Upper lobe of right lung (tissue), 1 donor: ENCODE measurements at regions not wholly inside any gene's neighbourhood (a gene's known extent, or its start where the extent isn't known, plus 50 kb on each side); places are given as distances from the start of the nearest gene placed in this dataset.
"Not testable (repeated sequence)": the region's sequence is repeated elsewhere in the genome, so short reads cannot be mapped to it uniquely, and the experiment has no call there.

Source experiments
- ATAC-seq: fragments of 200-7000 bp; cut with Tn5 transposase; one replicate; pipeline ENCODE4 v1.9.1; 2020; ENCODE audit warnings: mild to moderate bottlenecking, moderate library complexity
- DNase-seq: peaks from one replicate; pipeline ENCODE4 v3.0.0-alpha.2; 2020
- H3K27ac ChIP-seq: fragments of 200-600 bp; one replicate; pipeline ENCODE4 v1.8.0; 2022
- H3K27me3 ChIP-seq: fragments of 200-600 bp; one replicate; pipeline ENCODE4 v1.8.0; 2022; ENCODE audit warnings: mild to moderate bottlenecking
- H3K36me3 ChIP-seq: fragments of 200-600 bp; one replicate; pipeline ENCODE4 v1.8.0; 2022
- H3K4me1 ChIP-seq: fragments of 200-600 bp; one replicate; pipeline ENCODE4 v1.8.0; 2022
- H3K4me3 ChIP-seq: fragments of 200-600 bp; one replicate; pipeline ENCODE4 v1.8.0; 2022; ENCODE audit warnings: mild to moderate bottlenecking
- H3K9me3 ChIP-seq: fragments of 200-600 bp; one replicate; pipeline ENCODE4 v1.8.0; 2022
- intact Hi-C: fragments of 100-400 bp; cut with DNase I; formaldehyde crosslinking; loops from one replicate; pipeline ENCODE4 v1.11.0; 2022
- TF ChIP-seq, protein P1 (sequence below): fragments of 200-600 bp; IDR thresholded peaks from one replicate; pipeline ENCODE4 v1.8.0; 2022; ENCODE audit warnings: antibody characterized with exemption
- donor health status: DM: no; HTN: yes; CAD: no; lungs with severe emphysema.

DNA sequence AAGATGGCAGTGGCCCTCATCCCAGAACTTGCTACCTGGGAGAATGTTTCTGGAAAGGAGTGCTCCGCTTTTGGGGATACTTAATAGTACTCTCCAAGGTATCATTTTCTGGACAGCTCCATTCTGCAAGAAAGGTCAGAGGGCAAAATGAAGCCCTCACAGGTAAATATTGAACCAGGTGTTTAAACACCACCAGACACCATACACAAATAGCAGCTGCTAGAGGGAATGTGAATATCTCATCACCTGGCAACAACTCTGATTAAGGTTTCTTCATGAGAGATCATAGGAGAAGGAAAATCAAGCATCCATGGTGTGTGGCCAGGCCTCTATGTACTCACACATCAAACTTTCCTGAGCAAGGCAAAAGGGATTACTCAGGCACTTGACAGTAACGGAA is 226.1 kb upstream of the FAT3 start:
- intact Hi-C loops, result no loop called here
- Histone ChIP-seq H3K27me3 (no peaks in the 10 kb centered on the region), H3K27ac (no peak overlapping the region), H3K4me3 (no peak overlapping the region), H3K4me1 (no peaks in the 10 kb centered on the region), H3K36me3 (no peaks in the 10 kb centered on the region), H3K9me3 (no peaks in the 10 kb centered on the region)
- no peak for DNase-seq
- ATAC-seq, result no peak
- TF ChIP-seq, protein P1, sequence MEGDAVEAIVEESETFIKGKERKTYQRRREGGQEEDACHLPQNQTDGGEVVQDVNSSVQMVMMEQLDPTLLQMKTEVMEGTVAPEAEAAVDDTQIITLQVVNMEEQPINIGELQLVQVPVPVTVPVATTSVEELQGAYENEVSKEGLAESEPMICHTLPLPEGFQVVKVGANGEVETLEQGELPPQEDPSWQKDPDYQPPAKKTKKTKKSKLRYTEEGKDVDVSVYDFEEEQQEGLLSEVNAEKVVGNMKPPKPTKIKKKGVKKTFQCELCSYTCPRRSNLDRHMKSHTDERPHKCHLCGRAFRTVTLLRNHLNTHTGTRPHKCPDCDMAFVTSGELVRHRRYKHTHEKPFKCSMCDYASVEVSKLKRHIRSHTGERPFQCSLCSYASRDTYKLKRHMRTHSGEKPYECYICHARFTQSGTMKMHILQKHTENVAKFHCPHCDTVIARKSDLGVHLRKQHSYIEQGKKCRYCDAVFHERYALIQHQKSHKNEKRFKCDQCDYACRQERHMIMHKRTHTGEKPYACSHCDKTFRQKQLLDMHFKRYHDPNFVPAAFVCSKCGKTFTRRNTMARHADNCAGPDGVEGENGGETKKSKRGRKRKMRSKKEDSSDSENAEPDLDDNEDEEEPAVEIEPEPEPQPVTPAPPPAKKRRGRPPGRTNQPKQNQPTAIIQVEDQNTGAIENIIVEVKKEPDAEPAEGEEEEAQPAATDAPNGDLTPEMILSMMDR, result no peak

DNA sequence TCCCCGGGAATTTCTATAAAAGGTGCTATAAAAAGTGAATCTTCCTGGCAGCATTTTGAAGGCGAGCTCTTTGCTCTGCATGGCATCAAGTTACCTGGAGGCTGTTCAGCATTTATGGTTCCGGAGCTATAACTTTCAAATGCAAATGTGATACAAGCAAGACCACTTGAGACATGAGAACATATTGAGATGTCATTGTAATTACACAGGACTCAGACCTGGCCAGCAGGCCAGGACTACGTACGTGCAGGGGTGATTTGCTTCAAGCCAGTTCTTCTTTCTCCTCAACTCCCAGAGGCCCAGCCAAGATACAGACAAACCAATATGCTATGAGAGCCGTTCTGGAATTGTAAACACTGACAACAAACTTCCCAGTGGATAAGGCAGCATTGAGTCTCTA is 227.4 kb upstream of the FAT3 start:
- H3K9me3 ChIP-seq, result no peaks in the 10 kb centered on the region
- no peaks in the 10 kb centered on the region for H3K27me3 ChIP-seq
- intact Hi-C loops, result no loop called here
- H3K4me1 ChIP-seq, result no peaks in the 10 kb centered on the region
- no peak for ATAC-seq
- TF ChIP-seq, protein P1, result no peak
- H3K36me3 ChIP-seq, result no peaks in the 10 kb centered on the region
- H3K27ac ChIP-seq, result no peak overlapping the region
- H3K4me3 ChIP-seq, result no peak overlapping the region
- DNase-seq, result no peak

DNA sequence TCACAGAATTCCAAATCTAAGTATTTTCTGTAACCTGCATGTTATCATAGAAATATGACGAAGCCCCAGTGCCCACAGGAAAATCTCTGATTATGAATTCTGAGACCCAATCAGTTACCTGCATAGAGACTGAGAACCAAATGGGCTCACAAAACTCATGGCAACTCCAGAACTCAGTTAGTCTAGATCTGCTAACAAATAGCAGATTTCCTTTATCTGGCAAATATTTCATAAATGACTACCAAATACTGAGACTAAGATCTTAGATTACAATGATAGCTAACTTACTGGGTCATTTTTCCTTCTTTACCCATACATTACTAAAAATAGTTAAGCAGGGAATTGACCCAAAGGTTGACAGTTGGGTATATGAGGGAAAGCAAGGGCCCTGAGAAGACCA is 228.1 kb upstream of the FAT3 start:
- no peaks in the 10 kb centered on the region for H3K36me3 ChIP-seq
- TF ChIP-seq, protein P1, result no peak
- H3K27me3 ChIP-seq, result no peaks in the 10 kb centered on the region
- no peaks in the 10 kb centered on the region for H3K4me1 ChIP-seq
- intact Hi-C loops, result no loop called here
- ATAC-seq (no peak), DNase-seq (no peak)
- no peak overlapping the region for H3K27ac ChIP-seq
- H3K9me3 ChIP-seq, result no peaks in the 10 kb centered on the region
- H3K4me3 ChIP-seq, result no peak overlapping the region

DNA sequence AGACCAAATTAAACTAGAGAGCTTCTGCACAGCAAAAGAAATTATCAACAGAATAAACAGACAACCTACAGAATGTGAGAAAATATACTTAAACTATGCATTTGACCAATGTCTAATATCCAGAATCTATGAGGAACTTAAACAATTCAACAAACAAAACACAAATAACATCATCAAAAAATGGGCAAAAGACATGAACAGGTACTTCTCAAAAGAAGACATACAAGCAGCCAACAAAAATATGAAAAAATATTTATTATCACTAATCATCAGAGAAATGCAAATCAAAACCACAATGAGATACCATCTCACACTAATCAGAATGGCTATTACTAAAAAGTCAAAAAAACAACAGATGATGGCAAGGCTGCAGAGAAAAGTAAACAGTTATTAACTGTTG is 236.2 kb upstream of the FAT3 start:
- H3K27me3 ChIP-seq, intact Hi-C loops, H3K4me1 ChIP-seq, DNase-seq, ATAC-seq, H3K9me3 ChIP-seq, H3K36me3 ChIP-seq, H3K4me3 ChIP-seq, H3K27ac ChIP-seq: not testable (repeated sequence)

DNA sequence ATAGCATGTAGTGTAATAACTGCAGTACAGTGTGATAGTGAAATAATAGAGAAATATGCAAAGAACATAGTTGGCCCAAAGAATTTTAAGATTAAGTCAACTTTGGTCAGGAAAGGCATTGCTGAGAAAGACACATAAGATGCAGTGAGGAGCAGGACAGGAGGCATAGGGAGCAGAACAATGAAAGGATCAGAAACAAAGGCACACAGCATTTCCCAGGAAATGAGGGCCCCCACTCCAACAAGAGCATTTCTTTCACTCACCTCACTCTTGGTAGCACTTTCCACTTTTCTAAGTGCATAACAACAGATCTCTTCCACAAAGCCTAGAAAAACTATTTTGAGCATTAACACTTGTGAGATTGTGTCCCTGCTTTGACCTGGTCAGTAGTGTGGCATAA is 238.4 kb upstream of the FAT3 start:
- no peaks in the 10 kb centered on the region for H3K4me1 ChIP-seq
- no peak for ATAC-seq
- no peaks in the 10 kb centered on the region for H3K36me3 ChIP-seq
- H3K9me3 ChIP-seq, result no peaks in the 10 kb centered on the region
- no peaks in the 10 kb centered on the region for H3K27me3 ChIP-seq
- DNase-seq, result no peak
- no peak overlapping the region for H3K27ac ChIP-seq
- TF ChIP-seq, protein P1, result no peak
- intact Hi-C loops, result no loop called here
- no peak overlapping the region for H3K4me3 ChIP-seq

DNA sequence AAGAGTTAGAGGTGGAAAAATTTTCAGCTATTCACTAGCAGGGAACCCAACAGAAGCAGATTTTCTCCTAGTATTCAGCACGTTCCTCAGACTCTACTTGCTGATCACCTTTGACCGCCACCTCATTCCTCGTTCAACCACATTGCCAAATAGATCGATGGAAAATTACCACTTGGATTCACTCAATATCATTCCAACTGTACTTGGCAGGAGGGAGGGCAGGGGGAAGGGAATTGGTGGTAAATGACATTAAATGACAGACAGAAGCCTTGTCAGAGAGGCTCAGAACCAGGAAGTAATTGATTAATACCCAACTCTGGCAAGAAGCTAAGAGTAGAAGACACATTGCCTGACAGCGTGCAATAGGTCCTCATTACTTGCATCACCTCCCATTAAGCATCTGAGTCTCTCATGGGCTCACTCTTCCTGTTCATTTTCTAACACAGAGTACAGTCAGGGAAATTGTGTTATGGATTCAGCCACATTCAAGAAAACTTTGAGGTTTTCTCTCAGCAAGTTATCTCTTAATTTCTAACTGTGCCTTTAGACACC is 240.5 kb upstream of the FAT3 start:
- ATAC-seq, result no peak
- H3K9me3 ChIP-seq, result no peaks in the 10 kb centered on the region
- H3K4me1 ChIP-seq, result no peaks in the 10 kb centered on the region
- TF ChIP-seq, protein P1, result no peak
- H3K27me3 ChIP-seq, result no peaks in the 10 kb centered on the region
- H3K36me3 ChIP-seq, result no peaks in the 10 kb centered on the region
- DNase-seq, result no peak
- intact Hi-C loops, result no loop called here
- H3K4me3 ChIP-seq, result no peak overlapping the region
- no peak overlapping the region for H3K27ac ChIP-seq
